ENCODE measurements at regions not wholly inside any gene's neighbourhood (a gene's known extent, or its start where the extent isn't known, plus 50 kb on each side); places are given as distances from the start of the nearest gene placed in this dataset.

DNA sequence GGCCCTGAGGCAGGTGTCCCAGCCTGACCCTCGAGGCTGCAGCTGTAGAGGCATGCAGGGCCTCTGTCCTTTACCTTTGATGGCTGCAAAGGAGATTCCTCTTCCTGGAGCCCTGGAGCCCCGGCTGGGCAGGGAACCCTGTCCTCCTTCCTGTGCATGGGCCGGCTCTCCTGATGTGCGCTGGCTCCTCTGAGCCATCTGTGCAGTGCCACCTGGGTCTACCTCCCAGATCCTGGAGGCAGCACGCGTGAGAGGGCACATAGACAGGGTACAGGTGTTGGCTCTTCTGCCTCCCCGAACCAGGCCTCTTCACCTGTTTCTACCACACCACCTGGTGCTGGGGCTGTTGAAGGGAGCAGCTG is 115.1 kb downstream of the BEGAIN start:
- no peak for TF ChIP-seq CTCF (IDR thresholded peaks at IDR 0.05; ENCODE audit: poor library complexity)
- TF ChIP-seq EZH2phosphoT487 (IDR thresholded peaks at IDR 0.05; ENCODE audit: low read depth, severe bottlenecking, unreplicated experiment): no peak
- TF ChIP-seq EZH2 (IDR thresholded peaks at IDR 0.05; ENCODE audit: borderline replicate concordance): no peak

All from hepatocyte (in vitro differentiated cells).